Keratinocyte (primary cell): ENCODE measurements at regions not wholly inside any gene's neighbourhood (a gene's known extent, or its start where the extent isn't known, plus 50 kb on each side); places are given as distances from the start of the nearest gene placed in this dataset.

Experiments used
- DNase-seq: peaks from one replicate; pipeline ENCODE4 v3.0.0-alpha.2; 2011; ENCODE audit warnings: low read depth, missing footprints, low spot score
- FAIRE-seq: peaks from 2 replicates; lab custom pipeline; 2011; peaks lifted over from hg19 to GRCh38; lab: Jason Lieb, UNC
- H2AFZ ChIP-seq: 2 replicates; pipeline ENCODE4 v1.6.0; 2012; ENCODE audit warnings: low read length, control low read depth, inconsistent platforms; ENCODE audit not compliant: control insufficient read depth
- H3K27ac ChIP-seq: 2 replicates; pipeline ENCODE4 v1.5.1; 2011; ENCODE audit warnings: low read length; ENCODE audit not compliant: control insufficient read depth, insufficient read depth
- H3K27me3 ChIP-seq: 3 replicates; pipeline ENCODE4 v1.6.0; 2011; ENCODE audit warnings: low read length; ENCODE audit not compliant: control insufficient read depth, insufficient read depth; ENCODE audit errors: extremely low read depth
- H3K36me3 ChIP-seq, 2 experiments: 2 replicates in 1 of 2; 3 replicates in 1 of 2; pipeline ENCODE4 v1.5.1; 2011; ENCODE audit warnings: low read length in 2 of 2, mild to moderate bottlenecking in 1 of 2; ENCODE audit not compliant: control insufficient read depth in 2 of 2, insufficient read depth in 2 of 2; ENCODE audit errors: extremely low read depth in 1 of 2
- H3K4me1 ChIP-seq: 3 replicates; pipeline ENCODE4 v1.5.1; 2011; ENCODE audit warnings: low read length; ENCODE audit not compliant: control insufficient read depth, insufficient read depth; ENCODE audit errors: extremely low read depth
- H3K4me2 ChIP-seq: 3 replicates; pipeline ENCODE4 v1.6.0; 2011; ENCODE audit warnings: low read depth, low read length; ENCODE audit not compliant: control insufficient read depth, insufficient read depth; ENCODE audit errors: extremely low read depth
- H3K4me3 ChIP-seq, 3 experiments: fragments of 200-600 bp in 1 of 3; sonication (generic) in 1 of 3; 2 replicates in 2 of 3; 3 replicates in 1 of 3; pipeline ENCODE4 v1.5.1; 2011 to 2016; ENCODE audit warnings: low read length in 3 of 3, mild to moderate bottlenecking in 3 of 3, control low read depth in 2 of 3, inconsistent platforms in 1 of 3, low read depth in 1 of 3, mixed read lengths in 1 of 3, mixed run types in 1 of 3, moderate library complexity in 1 of 3; ENCODE audit not compliant: control insufficient read depth in 2 of 3, insufficient read depth in 2 of 3; ENCODE audit errors: extremely low read depth in 1 of 3
- H3K79me2 ChIP-seq: 2 replicates; pipeline ENCODE4 v1.6.0; 2012; ENCODE audit warnings: low read length; ENCODE audit not compliant: control insufficient read depth, insufficient read depth
- H3K9ac ChIP-seq: 3 replicates; pipeline ENCODE4 v1.6.0; 2011; ENCODE audit warnings: low read length; ENCODE audit not compliant: control insufficient read depth, insufficient read depth; ENCODE audit errors: extremely low read depth
- H3K9me1 ChIP-seq: 3 replicates; pipeline ENCODE4 v1.6.0; 2011; ENCODE audit warnings: low read length; ENCODE audit not compliant: control insufficient read depth, insufficient read depth; ENCODE audit errors: extremely low read depth
- H3K9me3 ChIP-seq: 2 replicates; pipeline ENCODE4 v1.5.1; 2012; ENCODE audit warnings: low read depth, low read length; ENCODE audit not compliant: control insufficient read depth
- H4K20me1 ChIP-seq: 3 replicates; pipeline ENCODE4 v1.6.0; 2011; ENCODE audit warnings: low read length; ENCODE audit not compliant: control insufficient read depth, insufficient read depth; ENCODE audit errors: extremely low read depth
- CTCF ChIP-seq, 3 experiments: IDR thresholded peaks in 1 of 3; conservative IDR thresholded peaks in 1 of 3; optimal IDR thresholded peaks in 1 of 3; 2 replicates in 2 of 3; 3 replicates in 1 of 3; pipeline versions ENCODE3 to v1.5.1; 2011; ENCODE audit warnings: low read length in 3 of 3, mild to moderate bottlenecking in 3 of 3, moderate library complexity in 2 of 3, control low read depth in 1 of 3, inconsistent platforms in 1 of 3; ENCODE audit not compliant: insufficient read depth in 2 of 3; ENCODE audit errors: extremely low read depth in 1 of 3
- EZH2 ChIP-seq: IDR thresholded peaks from one replicate; pipeline ENCODE4 v1.6.1; 2012; ENCODE audit warnings: inconsistent platforms, mild to moderate bottlenecking, low read length, moderate library complexity
- dilution Hi-C: fragments of 300-500 bp; cut with MboI; formaldehyde crosslinking; loops from one replicate; pipeline ENCODE4 v1.7.0; 2020; ENCODE audit warnings: low sequenced_read_pairs; ENCODE audit not compliant: extremely low pct_ligation_motif_present

GRCh38 chr12:41905073-41905758 lies 239.5 kb downstream of the GXYLT1 start:
- Histone ChIP-seq H3K4me2 (no peak overlapping the region), H3K4me3 (no peak overlapping the region), H3K79me2 (no peaks in the 10 kb centered on the region), H2AFZ (no peak overlapping the region), H3K4me1 (no peaks in the 10 kb centered on the region), H3K9me1 (no peaks in the 10 kb centered on the region), H3K36me3 (no peaks in the 10 kb centered on the region), H3K9ac (no peak overlapping the region), H4K20me1 (no peaks in the 10 kb centered on the region), H3K9me3 (no peaks in the 10 kb centered on the region), H3K27ac (no peak overlapping the region), H3K27me3 (no peaks in the 10 kb centered on the region)
- FAIRE-seq (no peak), DNase-seq (no peak)
- dilution Hi-C loops: loop anchor here (10.0 kb wide), 1 partner anchor 220 kb away; no protein-coding TSS in a partner anchor
- TF ChIP-seq CTCF (optimal IDR thresholded peaks at IDR 0.05 in 1 of 3, IDR thresholded peaks at IDR 0.05 in 1 of 3, conservative IDR thresholded peaks at IDR 0.05 in 1 of 3; ENCODE audit: extremely low read depth in 1 of 3, insufficient read depth in 2 of 3, low read length in 3 of 3) (no peak), EZH2 (no peak)

GRCh38 chr12:41904041-41904440 lies 240.6 kb downstream of the GXYLT1 start:
- Histone ChIP-seq H3K4me1 (no peaks in the 10 kb centered on the region), H3K79me2 (no peaks in the 10 kb centered on the region), H3K9me3 (no peaks in the 10 kb centered on the region), H3K9ac (no peak overlapping the region), H3K27ac (no peak overlapping the region), H3K36me3 (no peaks in the 10 kb centered on the region), H3K4me2 (no peak overlapping the region), H4K20me1 (no peaks in the 10 kb centered on the region), H2AFZ (no peak overlapping the region), H3K27me3 (no peaks in the 10 kb centered on the region), H3K4me3 (no peak overlapping the region), H3K9me1 (no peaks in the 10 kb centered on the region)
- no peak for FAIRE-seq
- DNase-seq: no peak
- dilution Hi-C loops: loop anchor here (10.0 kb wide), 1 partner anchor 219 kb away; no protein-coding TSS in a partner anchor
- no peak for TF ChIP-seq CTCF (optimal IDR thresholded peaks at IDR 0.05 in 1 of 3, IDR thresholded peaks at IDR 0.05 in 1 of 3, conservative IDR thresholded peaks at IDR 0.05 in 1 of 3; ENCODE audit: extremely low read depth in 1 of 3, insufficient read depth in 2 of 3, low read length in 3 of 3)
- TF ChIP-seq EZH2: no peak
